Kidney glomerular epithelial cell (primary cell): ENCODE measurements at regions not wholly inside any gene's neighbourhood (a gene's known extent, or its start where the extent isn't known, plus 50 kb on each side); places are given as distances from the start of the nearest gene placed in this dataset.

Experiments used
- DNase-seq: peaks from one replicate; lab custom pipeline; 2025; lab: John Stamatoyannopoulos, UW

DNA sequence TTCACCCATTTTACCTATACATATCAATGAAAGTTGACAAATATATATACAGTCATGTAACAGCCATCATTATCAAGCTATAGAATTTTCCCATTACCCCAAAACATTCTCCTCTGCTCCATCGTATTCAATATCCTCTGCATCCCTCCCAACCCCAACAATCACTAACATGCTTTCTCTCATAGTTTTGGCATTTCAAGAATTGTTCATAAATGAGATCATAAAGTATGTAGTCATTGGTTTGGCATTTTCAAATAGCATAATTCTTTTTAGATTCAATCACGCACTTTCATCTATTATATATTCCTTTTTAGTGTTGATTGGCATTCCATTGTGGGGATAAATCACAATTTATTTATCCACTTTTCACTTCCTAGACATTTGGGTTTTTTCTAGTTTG, 866.0 kb upstream of the TMEM132C start:
- no peak for DNase-seq

DNA sequence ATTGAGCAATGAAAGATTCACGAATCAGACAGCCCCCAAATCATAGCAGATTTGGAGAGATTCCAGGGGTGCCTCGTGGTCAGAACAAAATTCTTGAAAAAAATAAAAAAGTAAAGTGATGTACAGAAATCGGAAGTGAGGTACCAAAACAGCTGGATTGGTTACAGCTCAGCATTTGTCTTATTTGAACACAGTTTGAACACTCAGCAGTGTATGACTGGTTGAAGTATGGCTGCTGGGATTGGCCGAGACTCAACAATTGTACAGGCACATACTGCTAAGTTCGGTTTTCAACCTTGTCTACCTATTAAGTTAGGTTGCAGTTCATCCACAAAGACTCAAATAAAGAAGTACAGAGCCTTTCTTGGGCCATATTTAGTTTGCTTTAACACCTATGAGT, 865.4 kb upstream of the TMEM132C start:
- DNase-seq: no peak

DNA sequence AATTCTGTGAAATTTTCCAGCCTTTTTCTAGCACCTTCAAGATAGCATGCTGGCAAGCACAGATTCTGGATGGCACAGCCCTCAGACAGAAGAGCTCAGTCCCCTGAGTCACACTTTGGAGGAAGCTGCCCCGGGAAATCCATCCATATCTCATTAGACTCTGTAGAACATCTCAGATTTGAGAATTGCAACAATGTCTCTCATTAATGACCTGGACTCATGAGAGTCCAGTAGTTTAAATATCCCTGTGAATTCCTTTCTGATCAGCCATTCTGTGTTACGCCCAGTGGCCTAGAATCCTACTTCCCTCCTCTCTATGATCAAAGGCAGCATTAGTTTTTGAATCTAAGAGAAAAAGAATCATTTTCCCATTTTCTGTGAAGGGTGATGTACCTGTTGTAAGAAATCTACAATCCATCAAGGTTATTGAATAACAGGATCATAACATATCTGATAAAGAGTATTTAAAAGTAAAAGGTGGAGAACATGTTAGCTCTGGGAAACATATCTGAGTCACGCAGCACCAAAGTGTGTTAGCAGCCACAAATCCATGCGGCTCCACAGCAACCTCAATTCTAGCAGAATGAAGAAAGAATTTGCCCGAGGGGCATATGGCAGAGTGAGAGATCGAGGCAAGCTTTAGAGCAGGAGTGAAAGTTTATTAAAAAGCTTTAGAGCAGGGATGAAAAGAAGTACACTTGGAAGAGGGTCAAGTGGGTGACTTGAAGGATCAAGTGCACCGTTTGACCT, 855.6 kb upstream of the TMEM132C start:
- DNase-seq: no peak

DNA sequence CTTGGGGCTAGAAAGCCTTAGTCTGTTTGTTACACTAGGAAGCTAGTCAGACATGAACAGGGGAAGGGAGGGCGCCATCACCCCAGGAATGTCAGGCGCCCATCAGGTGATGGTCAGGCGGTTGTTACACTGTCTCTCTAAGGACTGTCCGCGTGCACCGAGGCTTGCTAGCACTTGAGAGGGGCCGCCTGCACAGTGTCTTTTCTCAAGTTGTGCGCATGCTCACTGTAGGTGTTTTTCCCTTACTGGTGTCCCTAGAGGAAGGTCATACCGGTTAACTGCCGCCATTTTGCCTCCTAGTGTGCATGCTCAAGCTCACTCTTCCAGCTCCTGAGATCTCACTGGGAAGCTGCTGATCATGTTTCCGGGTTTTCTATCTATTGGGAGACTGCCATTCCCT, 855.0 kb upstream of the TMEM132C start:
- DNase-seq: no peak

DNA sequence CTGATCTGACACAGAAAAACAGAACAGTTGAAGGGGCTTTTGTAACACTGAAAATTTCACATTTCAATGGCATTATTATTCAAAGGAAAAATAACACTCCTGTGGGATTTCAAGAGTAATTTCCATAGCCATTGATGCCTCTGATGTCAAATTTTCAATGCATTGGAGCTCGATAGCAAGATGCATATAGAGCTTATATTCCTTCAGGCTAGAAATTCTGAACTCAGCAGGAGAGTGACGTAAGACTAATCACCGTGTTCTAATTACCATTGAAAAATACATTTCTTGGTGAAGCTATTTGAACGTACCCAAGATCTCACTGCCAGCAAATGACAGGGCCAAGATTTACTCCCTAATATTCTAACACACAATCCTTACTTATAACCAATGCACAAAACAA, 854.1 kb upstream of the TMEM132C start:
- DNase-seq: no peak

DNA sequence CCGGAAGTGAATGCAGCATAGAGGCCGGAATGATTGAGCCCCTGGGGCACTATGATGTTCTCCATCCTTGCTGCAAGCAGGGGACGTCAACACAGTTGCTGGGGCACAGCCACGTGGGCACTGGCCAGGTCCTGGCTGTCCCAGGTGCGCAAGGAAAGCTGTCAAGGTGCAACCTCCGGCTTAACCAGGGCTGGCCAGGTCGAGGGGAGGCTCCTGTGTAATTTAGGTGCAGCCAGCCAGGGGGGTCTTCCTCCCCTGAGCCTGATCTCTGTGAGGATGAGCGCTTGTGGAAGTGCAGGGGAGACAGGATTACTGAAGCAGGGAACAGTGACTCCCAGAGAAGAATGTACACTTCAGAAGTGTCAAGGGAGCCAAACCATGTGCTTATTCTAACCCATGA, 852.8 kb upstream of the TMEM132C start:
- no peak for DNase-seq

DNA sequence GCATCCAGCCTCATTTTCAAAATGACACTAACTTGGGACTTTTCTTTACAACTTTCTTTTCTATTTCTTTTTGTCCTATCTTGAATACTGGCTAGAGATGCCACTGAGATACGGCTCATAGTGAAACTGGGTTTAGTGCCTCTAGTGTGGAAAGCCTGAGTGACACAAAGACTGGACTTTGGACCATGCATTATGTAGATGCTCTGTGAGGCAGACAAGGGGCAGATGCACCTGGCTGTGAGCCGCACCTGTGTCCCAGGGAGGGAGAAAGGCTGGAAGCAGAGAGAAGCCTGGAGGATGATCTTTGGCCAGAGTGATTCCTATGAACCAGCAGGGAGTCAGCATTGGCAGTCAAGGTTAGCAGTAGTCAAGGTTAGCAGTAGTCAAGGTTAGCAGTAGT, 852.3 kb upstream of the TMEM132C start:
- no peak for DNase-seq

DNA sequence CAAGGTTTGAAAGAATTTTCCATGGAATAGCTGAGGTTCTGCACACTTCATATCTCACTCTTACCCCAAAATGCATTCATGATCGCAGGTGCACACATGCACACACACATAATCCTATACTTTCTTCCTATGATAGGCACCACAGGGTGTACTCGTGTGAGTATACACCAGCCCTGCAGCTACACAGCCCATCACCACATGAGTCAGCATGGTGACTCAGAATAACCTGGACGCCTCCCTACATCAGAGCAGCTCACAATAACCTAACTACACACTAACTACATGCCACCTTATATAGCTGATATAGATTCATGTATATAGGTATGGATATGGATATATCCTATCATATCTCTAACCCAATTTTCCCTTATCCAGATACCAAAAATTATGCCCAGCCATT, 850.2 kb upstream of the TMEM132C start:
- no peak for DNase-seq

DNA sequence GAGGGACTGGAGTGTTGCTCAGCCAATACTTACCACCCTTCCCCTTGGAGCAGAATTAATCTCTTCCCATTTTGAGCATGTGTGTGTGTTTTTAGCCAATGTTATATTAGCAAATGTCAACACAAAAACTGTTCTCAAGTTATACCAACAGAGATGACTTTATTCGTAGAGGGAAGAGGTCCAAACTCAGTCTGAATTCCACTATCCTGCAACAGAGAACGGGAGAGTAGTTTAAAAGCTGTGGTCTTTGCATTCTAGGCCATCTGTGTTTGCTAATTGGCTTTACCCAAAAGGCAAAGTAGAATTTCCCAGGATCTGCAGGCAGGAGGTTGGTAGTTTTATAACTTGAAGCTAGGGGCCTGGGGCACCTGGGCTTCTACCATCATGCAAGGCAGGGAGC, 847.9 kb upstream of the TMEM132C start:
- DNase-seq: no peak

DNA sequence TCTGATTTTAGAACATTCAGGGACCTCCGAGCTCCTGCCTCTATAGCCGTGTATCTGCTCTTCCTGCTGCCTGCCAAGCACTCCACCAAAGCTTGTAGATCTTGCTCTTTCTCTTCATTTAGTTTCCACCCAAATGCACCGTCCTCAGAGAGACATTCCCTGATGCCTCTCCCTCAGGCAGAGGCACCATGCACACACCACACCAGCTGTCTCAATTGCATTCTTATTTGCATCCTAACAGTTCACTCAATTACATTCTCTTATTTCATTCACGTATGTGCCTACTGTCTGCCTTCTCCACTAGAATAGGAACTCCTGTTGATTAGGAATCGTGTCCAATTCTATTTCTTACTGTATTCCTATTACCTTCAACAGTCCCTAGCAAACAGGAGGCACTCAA, 845.4 kb upstream of the TMEM132C start:
- DNase-seq: no peak

DNA sequence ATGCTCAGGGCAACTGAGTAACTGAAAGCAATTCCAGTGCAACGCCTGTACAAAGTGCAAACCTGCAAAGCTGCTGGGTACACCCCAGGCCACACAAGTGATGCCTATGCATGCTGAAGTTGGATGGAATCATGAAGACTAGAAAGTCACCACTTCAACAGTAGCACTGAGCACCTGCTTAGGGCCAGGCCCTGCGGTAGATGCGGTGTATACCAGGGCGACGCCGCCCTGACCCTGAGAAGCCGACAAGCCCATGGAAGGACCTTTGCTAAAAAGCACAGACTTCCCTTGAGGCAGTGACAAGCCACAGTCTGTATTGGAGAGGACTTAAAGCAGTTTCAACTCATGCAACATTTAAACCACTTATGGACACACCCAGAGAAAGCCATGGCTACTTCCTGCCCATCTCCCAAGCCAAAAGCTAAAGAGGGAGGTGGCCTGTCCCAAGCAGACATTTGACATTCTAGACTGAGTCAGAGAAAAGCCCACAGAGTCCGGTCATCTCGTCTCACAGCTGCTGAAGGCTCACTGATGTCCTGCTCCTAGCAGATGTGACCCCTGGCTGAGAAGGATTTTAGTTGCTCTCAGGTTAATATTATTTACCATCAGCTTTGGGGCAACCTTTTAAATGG, 843.9 kb upstream of the TMEM132C start:
- no peak for DNase-seq

DNA sequence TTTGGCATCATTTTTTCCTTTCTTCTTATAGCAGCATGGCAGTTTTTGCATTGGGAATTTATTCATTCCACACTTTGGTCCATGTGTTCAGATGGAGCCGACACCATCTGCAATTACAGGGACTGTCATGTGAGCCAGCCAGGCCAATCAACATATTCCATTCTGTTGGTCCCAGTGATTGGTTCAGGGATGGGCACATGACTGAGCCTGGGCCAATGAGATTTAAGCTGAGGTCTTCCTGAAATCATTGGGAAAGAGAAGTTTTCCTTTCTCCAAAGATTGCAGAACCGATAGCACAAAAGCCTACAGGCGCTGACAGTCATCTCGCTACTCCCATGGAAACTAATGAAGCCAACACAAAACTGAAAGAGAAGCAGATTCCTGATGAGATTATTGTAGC, 841.5 kb upstream of the TMEM132C start:
- no peak for DNase-seq

DNA sequence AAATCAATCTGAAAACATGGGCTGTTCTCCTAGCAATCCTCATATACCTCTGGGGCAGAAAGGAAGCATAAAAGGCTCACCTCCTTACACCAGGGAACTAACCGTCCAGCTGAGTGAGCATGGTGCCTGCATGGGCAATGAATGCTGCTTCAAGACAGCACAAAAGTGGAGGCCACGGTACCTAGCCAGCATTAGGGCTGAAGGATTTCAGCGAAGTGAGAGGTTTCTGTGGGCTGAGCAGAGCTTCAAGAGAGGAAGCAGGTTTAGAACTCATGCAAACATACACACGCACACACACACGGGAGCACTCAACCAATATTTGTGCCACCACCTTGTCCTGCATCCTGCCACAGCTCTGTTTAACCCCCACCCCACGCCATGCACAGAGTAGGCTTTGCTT, 838.5 kb upstream of the TMEM132C start:
- DNase-seq: no peak

DNA sequence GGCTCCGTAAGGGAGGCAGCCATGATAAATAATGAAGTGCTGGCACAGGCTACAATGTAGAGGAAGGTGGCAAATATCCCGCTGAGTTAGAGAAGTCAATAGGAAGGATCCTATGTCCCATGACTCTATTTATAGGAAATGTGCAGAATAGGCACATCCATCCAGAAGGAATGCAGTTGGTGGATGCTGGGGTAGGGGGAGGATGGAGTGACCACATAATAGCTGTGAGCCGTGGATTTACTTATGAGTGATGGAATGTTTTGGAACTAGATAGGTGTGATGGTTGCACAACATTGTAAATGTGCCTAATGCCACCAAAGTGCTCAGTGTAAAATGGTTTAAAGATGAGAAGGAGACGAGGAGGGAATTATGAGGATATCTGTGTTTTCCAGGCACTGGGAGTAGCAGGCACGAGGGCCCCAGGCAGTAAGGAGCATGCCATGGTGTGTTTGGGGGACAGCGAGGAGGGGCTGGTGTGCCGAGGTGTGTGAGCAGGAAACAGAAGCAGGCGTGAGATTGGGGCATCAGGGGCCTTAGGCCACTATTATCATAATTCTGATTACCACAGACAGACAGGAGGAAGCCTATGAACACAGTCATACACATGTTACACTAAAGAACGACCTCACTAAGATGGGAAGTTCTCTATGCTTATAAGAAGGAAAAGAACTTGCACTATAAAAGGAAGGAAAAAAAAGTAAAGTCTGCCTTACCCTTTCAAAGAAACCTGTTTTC, 837.3 kb upstream of the TMEM132C start:
- DNase-seq: no peak

DNA sequence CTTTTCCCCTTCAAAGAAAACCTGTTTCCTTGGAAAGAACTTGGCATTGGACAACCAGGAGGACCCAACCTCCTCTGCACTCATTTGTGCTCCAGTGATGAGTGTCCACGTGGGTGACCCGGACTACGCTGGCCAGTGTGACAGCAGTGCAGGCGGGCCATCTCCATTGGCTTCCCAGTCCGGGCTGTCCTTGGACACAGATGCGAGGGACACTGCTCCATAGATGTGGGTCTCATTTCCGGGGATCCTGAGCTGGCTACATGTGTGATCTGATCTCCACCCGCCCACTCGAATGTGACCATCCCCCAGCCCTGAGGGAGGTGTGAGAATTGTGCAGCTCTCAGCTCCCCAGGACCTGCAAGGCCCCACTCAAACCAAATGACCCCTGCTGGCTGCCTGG, 836.6 kb upstream of the TMEM132C start:
- no peak for DNase-seq

DNA sequence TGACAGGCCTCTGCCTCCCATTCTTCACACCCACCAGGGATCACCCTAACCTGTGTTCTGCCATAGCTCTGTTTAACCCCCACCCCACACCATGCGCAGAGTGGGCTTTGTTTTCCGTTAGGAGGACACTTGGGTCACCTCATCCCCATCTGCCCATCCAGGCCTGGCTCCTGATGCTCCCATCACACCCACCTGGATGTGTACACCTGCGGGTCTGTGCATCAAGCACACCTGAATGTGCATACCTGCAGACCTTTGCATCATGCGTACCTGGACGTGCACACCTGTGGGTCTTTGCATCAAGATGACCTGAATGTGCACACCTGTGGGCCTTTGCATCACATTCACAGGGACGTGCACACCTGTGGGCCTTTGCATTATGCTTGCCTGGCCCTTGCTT, 835.8 kb upstream of the TMEM132C start:
- no peak for DNase-seq

DNA sequence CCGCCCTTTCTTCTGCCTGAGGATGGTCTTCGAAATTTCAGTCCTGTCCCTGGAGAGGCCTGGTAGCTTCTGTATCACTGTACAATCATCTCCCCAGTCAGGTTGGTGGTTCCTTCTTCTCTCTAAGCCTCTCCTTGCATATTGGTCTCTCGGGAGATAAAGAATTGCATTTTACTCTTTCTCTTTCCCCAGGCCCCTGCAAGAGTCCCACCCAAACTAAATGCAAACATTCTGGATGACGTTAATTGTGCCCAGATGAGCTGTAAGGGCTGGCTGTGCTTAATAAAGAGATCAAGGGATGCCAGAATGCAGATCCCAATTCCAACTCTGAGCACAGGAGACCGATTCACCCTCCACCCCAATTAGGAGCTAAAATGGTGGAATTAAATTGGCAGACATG, 835.4 kb upstream of the TMEM132C start:
- DNase-seq: no peak

DNA sequence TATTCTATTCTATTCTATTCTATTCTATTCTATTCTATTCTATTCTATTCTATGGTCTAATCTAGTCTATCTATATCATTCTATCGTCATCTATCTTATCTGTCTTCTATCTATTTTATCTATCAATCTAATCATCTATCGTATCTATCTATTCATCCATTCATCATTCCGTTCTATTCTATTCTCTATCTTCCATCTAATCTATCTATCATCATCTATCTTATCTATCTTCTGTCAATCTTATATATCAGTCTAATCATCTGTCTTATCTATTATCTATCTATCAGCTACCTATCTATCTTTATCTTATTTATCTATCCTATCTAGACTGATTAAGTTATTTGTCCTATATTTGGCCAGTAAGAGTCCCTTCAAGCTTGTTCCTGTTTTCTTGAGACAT, 831.5 kb upstream of the TMEM132C start:
- no peak for DNase-seq

DNA sequence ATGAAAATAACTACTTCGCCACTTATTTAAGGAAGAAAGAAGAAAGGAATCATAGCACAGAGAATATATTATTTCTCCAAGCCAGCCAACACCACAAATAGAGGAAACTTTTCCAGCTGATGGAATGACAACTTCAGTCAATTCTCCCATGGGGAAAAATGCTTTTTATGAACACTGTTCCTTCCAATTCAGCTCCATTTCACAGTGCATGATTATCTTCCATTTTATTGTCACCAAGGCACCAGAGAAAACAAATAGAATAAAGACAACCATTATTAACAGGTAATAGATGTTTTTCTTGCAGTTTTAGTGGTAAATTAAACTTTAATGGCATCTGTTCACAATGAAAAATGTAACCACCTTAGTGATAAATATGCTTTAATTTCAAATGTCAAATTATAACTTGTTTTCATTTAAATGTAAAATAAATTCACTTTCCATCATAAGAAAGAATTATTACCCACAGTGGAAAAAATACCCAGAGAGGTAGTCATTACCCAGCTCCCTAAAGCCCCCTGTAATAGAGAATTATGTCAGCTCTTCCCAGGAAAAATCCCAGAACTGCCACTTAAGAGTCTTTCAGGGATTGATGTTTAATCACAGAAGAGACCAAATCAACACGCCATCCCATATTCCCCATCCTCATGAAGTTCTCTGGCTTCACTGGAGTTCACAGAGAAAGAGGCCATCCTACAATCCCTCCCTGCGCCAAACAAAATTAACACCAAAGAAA, 828.3 kb upstream of the TMEM132C start:
- DNase-seq: no peak

DNA sequence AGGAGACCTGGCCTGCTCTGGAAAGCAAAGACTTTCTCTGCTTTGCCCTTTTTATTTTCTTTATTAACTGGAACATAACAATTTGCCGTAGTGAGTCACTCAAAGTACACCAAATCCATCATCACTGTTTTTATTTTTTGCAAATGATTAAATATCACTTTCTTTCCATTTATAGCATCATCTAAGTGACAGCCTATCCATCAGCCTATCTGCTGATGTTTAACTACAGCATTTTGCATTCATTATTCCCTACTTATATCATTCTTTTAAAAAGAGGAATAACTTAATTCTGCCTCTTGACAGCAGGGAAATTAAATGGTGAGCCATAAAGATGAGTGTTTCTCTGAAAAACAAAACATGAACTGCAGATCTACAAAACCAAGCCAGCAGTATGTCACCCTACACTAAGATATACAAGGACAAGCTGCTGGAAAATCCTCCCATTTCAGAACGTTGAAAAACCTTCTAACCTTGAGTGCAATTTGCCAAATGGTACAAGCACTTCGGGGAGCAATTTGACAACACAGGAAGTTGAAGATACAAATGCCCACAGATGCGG, 821.3 kb upstream of the TMEM132C start:
- DNase-seq: no peak

DNA sequence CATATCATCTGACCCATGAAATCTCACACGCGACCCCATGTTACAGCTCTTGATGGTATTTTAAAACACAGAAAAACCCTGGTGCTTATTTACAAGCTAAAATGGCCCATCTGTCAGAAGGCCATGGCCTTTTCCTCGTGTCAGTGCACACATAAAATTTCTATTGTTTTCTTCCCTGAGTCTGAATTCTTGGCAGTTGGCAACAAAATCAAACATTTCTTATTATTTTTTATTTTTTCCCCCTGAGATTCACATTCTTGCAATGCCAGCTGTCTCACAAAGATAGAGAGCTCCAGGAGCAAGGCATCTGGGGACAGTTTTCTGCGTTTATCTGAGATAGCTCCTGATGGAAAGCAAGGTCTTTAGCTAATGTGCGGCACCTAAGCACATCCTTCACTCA, 818.1 kb upstream of the TMEM132C start:
- DNase-seq: peak; percentile 23

DNA sequence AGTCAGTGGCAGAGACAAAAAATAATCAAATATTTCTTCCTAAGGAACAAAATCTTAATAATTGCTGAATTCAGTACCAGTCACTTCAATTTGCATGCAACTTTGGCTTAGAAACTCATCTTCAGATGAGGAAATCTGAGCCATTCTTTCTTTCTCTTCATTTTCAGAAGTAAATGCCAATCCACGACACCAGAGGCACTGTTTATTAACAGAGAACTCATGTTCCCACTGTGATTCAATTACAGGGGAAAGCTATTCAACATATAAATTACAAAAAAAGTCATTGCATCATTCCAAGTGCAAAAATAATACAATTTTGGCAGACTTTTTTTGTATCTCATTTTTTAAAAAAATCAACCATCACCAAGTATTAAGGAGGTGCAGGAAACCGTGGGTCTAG, 816.1 kb upstream of the TMEM132C start:
- no peak for DNase-seq
